H1 (cell line): ENCODE measurements at regions not wholly inside any gene's neighbourhood (a gene's known extent, or its start where the extent isn't known, plus 50 kb on each side); places are given as distances from the start of the nearest gene placed in this dataset.

Experiments
- CBX8 ChIP-seq: fragments of 300-800, 300-1000 bp; sonication (generic); IDR thresholded peaks from 2 replicates; pipeline ENCODE4 v1.7.1; 2016; ENCODE audit warnings: low read depth, low read length, borderline replicate concordance
- CHD2 ChIP-seq: IDR thresholded peaks from 2 replicates; pipeline ENCODE4 v1.6.1; 2012; ENCODE audit warnings: low read length, improper control_type of control experiment
- HDAC6 ChIP-seq: IDR thresholded peaks from one replicate; pipeline ENCODE4 v1.7.1; 2012; ENCODE audit warnings: low read depth, mild to moderate bottlenecking, inconsistent platforms, low read length, moderate library complexity
- PHF8 ChIP-seq: fragments of 200-600 bp; sonication (generic); conservative IDR thresholded peaks from 2 replicates; pipeline ENCODE4 v1.7.1; 2012; ENCODE audit warnings: low read depth, mild to moderate bottlenecking, inconsistent platforms, low read length, moderate library complexity
- SAP30 ChIP-seq: fragments of 300-600 bp; sonication (generic); IDR thresholded peaks from 2 replicates; pipeline ENCODE4 v1.7.1; 2012; ENCODE audit warnings: low read length, moderate library complexity, mild to moderate bottlenecking, inconsistent platforms; ENCODE audit not compliant: insufficient read depth, insufficient replicate concordance
- SIN3A ChIP-seq, 2 experiments: IDR thresholded peaks in 1 of 2; conservative IDR thresholded peaks in 1 of 2; 2 replicates each; pipeline ENCODE4 v1.6.1; 2011 to 2012; ENCODE audit warnings: low read length in 2 of 2, improper control_type of control experiment in 1 of 2, low read depth in 1 of 2, mild to moderate bottlenecking in 1 of 2
- TEAD4 ChIP-seq: IDR thresholded peaks from 2 replicates; pipeline ENCODE4 v1.6.1; 2012; ENCODE audit warnings: low read depth, low read length, inconsistent platforms, mixed read lengths

GRCh38 chr11:127143251-127143650, 142.7 kb upstream of the KIRREL3 start (continued):
- TF ChIP-seq SIN3A (conservative IDR thresholded peaks at IDR 0.05 in 1 of 2, IDR thresholded peaks at IDR 0.05 in 1 of 2; ENCODE audit: low read depth in 1 of 2, low read length in 2 of 2) (no peak), SAP30 (no peak), PHF8 (no peak), HDAC6 (no peak), CBX8 (no peak), CHD2 (no peak), TEAD4 (no peak)
